Lower leg skin (tissue), 4 donors: ENCODE measurements at regions not wholly inside any gene's neighbourhood (a gene's known extent, or its start where the extent isn't known, plus 50 kb on each side); places are given as distances from the start of the nearest gene placed in this dataset.

Source experiments
- DNase-seq, 2 donors: peaks; one replicate each; pipeline ENCODE4 v3.0.0-alpha.2; 2019; ENCODE audit warnings: low spot score in 2 of 2
- H3K4me3 ChIP-seq: fragments of 200-600 bp; sonication (generic); 2 replicates; pipeline ENCODE4 v1.5.1; 2017; ENCODE audit warnings: mild to moderate bottlenecking, low read depth; ENCODE audit not compliant: poor library complexity, severe bottlenecking
- POLR2A ChIP-seq, 2 donors: fragments of 450-650 bp; IDR thresholded peaks; one replicate each; pipeline ENCODE4 v1.6.1; 2016 to 2017; ENCODE audit warnings: antibody characterized with exemption in 2 of 2, mild to moderate bottlenecking in 1 of 2, moderate library complexity in 1 of 2
- WGBS, 2 donors: methylation state at CpG; one replicate each; pipeline ENCODE4 v1.1.5; 2018; 5-methylcytosine and 5-hydroxymethylcytosine counted together
- intact Hi-C: fragments of 100-400 bp; cut with DNase I; formaldehyde crosslinking; loops from one replicate; pipeline ENCODE4 v1.15.0; 2023; ENCODE audit warnings: low total_unique reads
- TF ChIP-seq, protein P1 (sequence below), 3 donors: fragments of 450-650 bp; IDR thresholded peaks; one replicate each; pipeline ENCODE4 v1.5.1; 2016; ENCODE audit warnings: antibody characterized with exemption in 3 of 3, mild to moderate bottlenecking in 3 of 3, moderate library complexity in 2 of 3

DNA sequence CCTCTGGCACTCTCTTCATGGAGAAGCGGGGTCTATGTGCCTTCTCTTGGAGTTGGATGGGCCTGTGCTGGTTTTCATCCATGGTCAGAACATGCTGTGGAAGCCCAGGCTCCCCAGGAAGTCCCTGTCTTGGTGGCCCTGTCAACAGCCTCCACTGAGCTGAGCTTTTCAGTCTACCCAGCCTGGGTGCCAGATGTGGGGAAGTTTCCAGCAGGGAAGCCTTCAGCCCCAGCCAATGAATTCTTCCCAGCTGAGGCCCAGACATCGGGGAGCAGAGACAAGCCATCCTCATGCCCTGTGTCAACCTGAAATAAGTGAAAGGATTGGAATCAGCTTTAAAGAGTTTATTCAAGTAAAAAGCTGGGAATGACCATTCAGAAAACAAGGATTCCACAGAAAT lies 75.1 kb upstream of the PGBD5 start:
- TF ChIP-seq, protein P1, sequence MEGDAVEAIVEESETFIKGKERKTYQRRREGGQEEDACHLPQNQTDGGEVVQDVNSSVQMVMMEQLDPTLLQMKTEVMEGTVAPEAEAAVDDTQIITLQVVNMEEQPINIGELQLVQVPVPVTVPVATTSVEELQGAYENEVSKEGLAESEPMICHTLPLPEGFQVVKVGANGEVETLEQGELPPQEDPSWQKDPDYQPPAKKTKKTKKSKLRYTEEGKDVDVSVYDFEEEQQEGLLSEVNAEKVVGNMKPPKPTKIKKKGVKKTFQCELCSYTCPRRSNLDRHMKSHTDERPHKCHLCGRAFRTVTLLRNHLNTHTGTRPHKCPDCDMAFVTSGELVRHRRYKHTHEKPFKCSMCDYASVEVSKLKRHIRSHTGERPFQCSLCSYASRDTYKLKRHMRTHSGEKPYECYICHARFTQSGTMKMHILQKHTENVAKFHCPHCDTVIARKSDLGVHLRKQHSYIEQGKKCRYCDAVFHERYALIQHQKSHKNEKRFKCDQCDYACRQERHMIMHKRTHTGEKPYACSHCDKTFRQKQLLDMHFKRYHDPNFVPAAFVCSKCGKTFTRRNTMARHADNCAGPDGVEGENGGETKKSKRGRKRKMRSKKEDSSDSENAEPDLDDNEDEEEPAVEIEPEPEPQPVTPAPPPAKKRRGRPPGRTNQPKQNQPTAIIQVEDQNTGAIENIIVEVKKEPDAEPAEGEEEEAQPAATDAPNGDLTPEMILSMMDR (IDR thresholded peaks at IDR 0.05) = no peak
- TF ChIP-seq POLR2A (IDR thresholded peaks at IDR 0.05) = no peak
- WGBS, 2 donors = 47 to 58% methylated on average over 2 of the region's 2 CpGs
- intact Hi-C loops = no loop called here
- H3K4me3 ChIP-seq = no peak overlapping the region
- no peak for DNase-seq

DNA sequence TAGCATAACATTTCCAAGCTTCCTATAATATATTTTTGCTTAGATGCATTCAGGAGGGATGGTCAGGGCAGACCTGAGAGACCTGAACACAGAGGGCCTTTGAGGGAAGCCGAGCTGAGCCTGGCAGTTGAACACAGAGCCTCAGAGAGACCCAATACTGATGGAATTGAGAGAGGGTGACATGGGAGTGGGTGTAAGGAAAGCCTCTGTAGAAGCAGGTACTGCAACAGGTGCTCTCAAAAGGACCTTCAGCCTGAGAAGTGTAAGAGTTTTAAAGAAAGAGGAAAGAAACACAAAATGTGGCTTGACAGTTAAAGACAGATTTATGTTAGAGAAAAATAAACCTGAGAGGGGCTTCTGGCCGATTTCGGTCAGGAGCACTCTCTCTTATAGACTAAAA lies 73.9 kb upstream of the PGBD5 start:
- TF ChIP-seq POLR2A (IDR thresholded peaks at IDR 0.05) = no peak
- TF ChIP-seq, protein P1 (IDR thresholded peaks at IDR 0.05) = no peak
- 83 to 88% methylated on average over 3 of the region's 3 CpGs for WGBS, 2 donors
- intact Hi-C loops = no loop called here

DNA sequence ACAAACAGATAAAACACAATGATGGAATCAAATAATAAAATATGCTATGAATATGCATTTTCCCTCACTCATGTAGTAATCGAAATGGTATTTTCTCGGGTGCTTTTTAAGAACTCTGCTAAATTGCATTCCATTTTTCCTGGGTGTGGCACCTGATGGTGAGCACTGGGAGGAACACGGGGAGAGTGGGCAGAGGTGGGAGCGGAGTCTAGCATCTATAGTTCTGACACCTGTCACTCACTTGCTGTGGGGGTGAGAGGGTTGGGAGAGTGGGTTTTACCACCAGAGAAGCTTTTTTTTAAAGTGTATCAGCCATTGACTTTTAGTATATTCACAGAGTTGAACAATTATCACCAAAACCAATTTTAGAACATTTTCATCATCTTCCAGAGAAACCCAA lies 73.4 kb upstream of the PGBD5 start:
- no peak for DNase-seq
- 74 to 78% methylated on average over 4 of the region's 4 CpGs for WGBS, 2 donors
- intact Hi-C loops = no loop called here
- H3K4me3 ChIP-seq = no peak overlapping the region
- TF ChIP-seq POLR2A (IDR thresholded peaks at IDR 0.05) = no peak
- TF ChIP-seq, protein P1 (IDR thresholded peaks at IDR 0.05) = no peak

More for the DNA sequence above, 73.9 kb upstream of the PGBD5 start:
- no peak for DNase-seq
- no peak overlapping the region for H3K4me3 ChIP-seq

DNA sequence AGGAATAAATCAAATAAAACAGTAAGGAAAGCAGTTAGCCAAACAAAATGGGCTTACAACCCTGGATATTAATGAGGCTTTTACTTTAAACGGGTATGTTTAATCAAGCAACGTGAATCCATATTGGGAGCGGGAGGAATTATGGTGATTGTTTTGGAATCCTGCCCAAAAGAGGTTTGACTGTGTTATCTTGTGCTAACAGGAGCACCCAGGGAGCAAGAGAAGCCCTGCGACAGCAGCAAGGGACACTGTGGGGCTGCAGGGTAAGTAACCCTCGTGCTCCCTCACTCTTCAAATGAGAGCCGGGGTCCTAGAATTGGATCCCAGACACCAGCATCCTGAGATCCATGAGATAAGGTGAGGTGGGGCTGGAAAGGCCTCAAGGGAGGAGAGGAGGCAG lies 72.6 kb upstream of the PGBD5 start:
- H3K4me3 ChIP-seq = no peak overlapping the region
- intact Hi-C loops = no loop called here
- no peak for TF ChIP-seq POLR2A (IDR thresholded peaks at IDR 0.05)
- TF ChIP-seq, protein P1 (IDR thresholded peaks at IDR 0.05) = no peak
- DNase-seq = no peak
- 84 to 87% methylated on average over 6 of the region's 6 CpGs for WGBS, 2 donors

DNA sequence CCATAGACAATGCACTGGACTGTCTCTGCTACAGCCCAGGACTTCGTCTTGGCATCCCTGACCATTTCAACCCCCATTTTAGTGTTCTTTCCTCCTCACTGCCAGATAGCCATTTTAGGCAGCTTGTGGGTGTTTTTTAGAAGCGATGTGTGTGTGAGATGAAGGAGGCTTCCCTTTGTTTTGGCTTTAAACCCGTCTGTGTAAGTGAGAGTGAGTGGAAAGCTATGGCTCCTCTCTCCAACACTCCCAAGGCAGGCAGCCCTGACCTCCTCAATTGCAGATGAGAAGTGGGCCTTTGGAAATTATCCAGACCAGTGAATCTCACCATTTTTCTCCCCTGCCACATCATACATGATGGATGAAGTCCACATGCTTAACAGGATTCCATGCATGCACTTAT lies 70.3 kb upstream of the PGBD5 start:
- DNase-seq = no peak
- intact Hi-C loops = no loop called here
- WGBS, 2 donors = 67 to 79% methylated on average over 3 of the region's 3 CpGs
- no peak for TF ChIP-seq POLR2A (IDR thresholded peaks at IDR 0.05)
- TF ChIP-seq, protein P1 (IDR thresholded peaks at IDR 0.05) = no peak
- H3K4me3 ChIP-seq = no peak overlapping the region

DNA sequence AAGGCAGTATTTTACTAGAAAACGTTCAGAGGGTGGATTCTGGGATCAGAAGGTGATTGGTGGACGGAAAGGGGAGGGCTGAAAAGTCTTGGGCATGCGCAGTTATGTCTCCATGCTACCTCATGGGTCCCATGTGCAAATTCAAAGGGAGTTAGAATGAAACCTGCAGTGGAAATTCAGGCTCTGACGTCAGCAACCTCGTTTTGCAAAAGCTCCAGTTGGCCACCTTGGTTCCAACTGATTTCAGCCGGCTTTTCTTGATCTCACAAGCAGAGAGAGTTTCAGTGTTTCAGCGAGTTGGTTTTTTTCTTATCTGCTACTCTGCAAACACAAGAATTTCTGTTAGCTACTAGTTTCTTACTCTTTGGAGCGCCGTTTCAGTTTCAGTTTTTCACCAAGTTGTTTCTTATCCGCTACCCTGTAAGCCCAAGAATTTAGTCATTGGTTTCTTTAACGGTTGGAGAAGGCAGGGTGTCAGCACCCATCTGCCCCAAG lies 69.8 kb upstream of the PGBD5 start:
- intact Hi-C loops = no loop called here
- no peak for TF ChIP-seq POLR2A (IDR thresholded peaks at IDR 0.05)
- TF ChIP-seq, protein P1 (IDR thresholded peaks at IDR 0.05) = no peak
- DNase-seq = no peak
- no peak overlapping the region for H3K4me3 ChIP-seq
- 76 to 77% methylated on average over 11 of the region's 11 CpGs for WGBS, 2 donors
